ENCODE measurements at regions not wholly inside any gene's neighbourhood (a gene's known extent, or its start where the extent isn't known, plus 50 kb on each side); places are given as distances from the start of the nearest gene placed in this dataset.
"Not testable (repeated sequence)": the region's sequence is repeated elsewhere in the genome, so short reads cannot be mapped to it uniquely, and the experiment has no call there.

- intact Hi-C loops (cut with DNase I); H3K36me3 ChIP-seq; H3K4me1 ChIP-seq; H3K9me3 ChIP-seq; H3K27me3 ChIP-seq; H3K27ac ChIP-seq; ATAC-seq; H3K4me3 ChIP-seq: not testable (repeated sequence)
- peak; percentile 40 for DNase-seq
These were observed 914.7 kb downstream of the FOXD4L5 start for GRCh38 chr9:64370344-64370743.

- ATAC-seq; H3K9me3 ChIP-seq; H3K4me1 ChIP-seq; H3K36me3 ChIP-seq; intact Hi-C loops (cut with DNase I); DNase-seq; H3K27ac ChIP-seq; H3K27me3 ChIP-seq; H3K4me3 ChIP-seq: not testable (repeated sequence)
These were observed 915.4 kb downstream of the FOXD4L5 start for GRCh38 chr9:64369644-64370043.

GRCh38 chr9:64369114-64369513 is 915.9 kb downstream of the FOXD4L5 start:
- H3K9me3 ChIP-seq; H3K36me3 ChIP-seq; H3K27ac ChIP-seq; H3K27me3 ChIP-seq; H3K4me3 ChIP-seq; H3K4me1 ChIP-seq; intact Hi-C loops (cut with DNase I): not testable (repeated sequence)
- TF ChIP-seq CTCF (IDR thresholded peaks at IDR 0.05) = peak; percentile 20
- DNase-seq (peak; percentile 90), ATAC-seq (peak; percentile 100)

- H3K9me3 ChIP-seq; ATAC-seq; DNase-seq; H3K4me3 ChIP-seq; H3K27me3 ChIP-seq; intact Hi-C loops (cut with DNase I); H3K36me3 ChIP-seq; H3K27ac ChIP-seq; H3K4me1 ChIP-seq: not testable (repeated sequence)
These were observed 916.4 kb downstream of the FOXD4L5 start for GRCh38 chr9:64368644-64368942.

DNA sequence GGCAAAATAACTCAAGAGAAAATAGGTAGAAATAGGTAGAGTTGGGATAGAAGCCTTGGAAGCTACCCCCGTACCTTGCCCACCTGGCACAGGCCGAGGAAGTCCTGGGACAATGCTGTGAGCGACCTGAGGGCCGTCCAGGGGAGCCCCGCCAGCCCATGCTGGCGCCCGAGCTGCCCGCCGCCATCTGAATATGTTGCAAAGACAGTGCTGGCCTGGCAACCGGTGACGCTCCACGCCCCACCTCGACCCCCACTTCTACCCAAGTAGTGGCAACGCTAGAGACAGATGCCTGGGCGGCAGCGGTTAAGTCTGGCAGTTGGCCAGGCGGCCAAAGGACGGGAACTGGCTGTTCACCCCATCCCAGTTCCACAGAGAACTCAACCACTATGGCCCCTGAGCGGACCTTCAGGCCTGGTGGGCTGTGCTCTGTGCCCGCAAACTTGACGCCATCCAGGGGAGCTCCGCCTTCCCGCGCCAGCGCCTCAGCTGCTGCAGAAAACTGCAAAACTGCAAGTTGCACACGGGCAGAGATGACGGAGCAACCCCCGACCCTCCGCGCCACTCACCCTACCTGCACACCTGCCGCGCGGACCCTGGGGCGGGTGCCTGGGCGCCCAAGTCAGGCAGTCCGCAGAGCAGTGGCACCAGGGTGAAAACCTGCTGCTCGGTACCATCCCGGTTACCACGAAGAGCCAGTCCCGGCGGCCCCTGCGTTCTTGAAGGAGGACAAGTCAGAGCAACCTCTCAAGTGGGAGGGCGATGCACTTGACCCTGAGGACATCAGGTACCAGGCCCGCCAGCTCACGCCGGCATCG is 917.0 kb downstream of the FOXD4L5 start:
- DNase-seq; H3K27me3 ChIP-seq; H3K4me3 ChIP-seq; H3K4me1 ChIP-seq; intact Hi-C loops (cut with DNase I); H3K9me3 ChIP-seq; H3K27ac ChIP-seq; ATAC-seq; H3K36me3 ChIP-seq: not testable (repeated sequence)
